Stimulated activated CD4-positive, alpha-beta T cell treated with anti-CD3 and anti-CD28 coated beads, Interleukin-1b, Interleukin-23, amount 100 ng/mL, for 24 hours (primary cell): ENCODE measurements at regions not wholly inside any gene's neighbourhood (a gene's known extent, or its start where the extent isn't known, plus 50 kb on each side); places are given as distances from the start of the nearest gene placed in this dataset.

Experiments
- DNase-seq, 4 experiments: peaks; one replicate each; pipeline ENCODE4 v3.0.0-alpha.2; 2020; ENCODE audit warnings: low read depth in 4 of 4, low spot score in 1 of 4

GRCh38 chr13:44092078-44092970 lies 212.6 kb downstream of the LACC1 start:
- DNase-seq: no peak

DNA sequence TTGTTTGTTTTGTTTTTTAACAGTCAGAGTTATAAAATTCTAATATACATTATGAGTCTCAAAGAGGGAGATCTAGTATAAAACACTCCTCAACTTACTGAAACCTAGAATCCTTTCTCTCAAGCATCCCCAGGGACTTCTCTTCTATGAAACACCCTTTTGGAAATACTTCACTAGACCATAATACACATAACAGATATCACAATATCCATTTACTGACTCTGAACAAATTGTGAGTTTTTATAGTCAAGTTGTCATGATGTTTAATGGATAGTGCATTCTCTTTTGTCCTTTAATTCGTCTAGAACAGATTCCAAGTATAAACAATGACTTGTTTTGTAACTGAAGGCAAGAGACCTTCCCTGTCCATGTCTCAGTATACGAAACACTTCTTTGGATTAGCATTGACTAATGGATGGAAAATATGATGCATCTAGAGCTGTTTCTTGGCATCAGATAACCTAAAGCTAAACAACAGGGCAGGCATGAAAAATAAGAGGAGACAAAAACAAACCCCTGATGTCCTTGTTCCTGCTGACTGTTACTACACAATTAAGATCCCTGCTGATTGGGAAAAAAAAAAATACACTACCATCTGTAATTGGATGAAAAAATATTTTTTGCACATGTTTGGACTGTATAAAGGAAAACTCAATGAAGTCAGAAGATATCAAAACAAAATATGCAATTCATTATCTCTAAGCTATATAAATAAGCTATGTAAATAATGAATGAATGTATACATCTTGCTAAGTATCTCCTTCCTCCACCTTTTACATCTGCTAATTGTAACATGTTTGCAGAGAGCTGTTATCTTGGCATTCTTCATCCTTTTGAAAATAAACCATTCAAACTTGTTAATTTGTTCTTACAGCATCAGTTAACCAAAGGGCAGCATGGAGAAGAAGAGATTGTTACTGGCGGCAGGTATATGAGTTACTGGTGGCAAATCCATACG lies 214.2 kb downstream of the LACC1 start:
- no peak for DNase-seq

GRCh38 chr13:44096901-44097300 lies 217.2 kb downstream of the LACC1 start:
- DNase-seq: no peak

DNA sequence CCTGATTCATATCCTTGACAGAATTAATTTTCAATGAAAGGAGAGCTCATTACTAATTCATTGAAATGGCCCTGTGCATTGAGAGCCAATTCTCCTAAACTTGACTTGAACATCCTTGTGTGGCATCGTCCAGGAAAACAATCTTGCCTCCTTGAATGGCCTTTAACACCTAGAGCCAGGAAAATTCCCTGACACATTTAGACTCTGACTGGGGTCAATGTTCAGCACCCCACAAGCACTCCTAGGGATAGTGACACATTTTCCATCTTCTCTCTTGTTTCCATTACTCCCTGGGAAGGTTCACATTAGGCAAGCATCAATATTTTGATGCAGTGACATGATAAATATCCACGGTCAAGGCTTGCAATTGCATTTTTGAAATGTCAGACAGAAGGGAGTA lies 218.9 kb downstream of the LACC1 start:
- DNase-seq: no peak

- DNase-seq: no peak
These were observed 221.8 kb downstream of the LACC1 start for GRCh38 chr13:44101347-44102083.

DNA sequence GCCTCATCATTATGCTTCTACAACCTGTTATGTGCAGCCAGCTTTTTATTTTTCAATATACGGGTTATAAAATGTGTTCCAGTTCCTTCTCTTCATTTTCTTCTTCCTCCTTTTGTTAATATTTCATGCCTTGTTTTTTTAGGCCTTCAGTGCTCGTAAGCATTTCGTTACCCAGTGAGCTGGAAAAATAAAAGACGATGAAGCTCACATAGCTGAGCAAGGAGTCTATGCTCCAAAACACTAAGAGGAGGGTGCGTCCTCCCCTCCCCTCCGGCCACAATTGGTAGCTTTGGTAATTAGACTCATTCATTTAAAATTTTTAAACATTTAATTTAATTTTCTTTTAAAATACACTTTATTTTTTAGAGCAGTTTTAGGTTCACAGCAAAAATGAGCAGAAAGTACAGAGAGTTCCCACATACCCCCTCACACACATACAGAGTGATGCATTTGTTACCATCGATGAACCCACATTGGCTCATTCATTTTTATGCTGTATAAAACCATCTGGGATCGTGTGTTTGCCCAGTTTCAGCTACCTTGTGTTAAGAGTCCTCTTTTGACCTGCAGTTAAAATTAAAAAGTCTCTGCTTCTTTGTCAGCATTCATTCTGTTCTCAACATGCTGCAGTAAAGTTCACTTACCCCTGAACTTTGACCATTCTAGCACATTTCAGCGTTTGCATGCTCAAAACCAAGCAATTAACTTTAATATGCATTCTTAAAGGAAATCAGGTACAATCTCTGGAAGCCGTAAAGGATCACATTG lies 223.9 kb downstream of the LACC1 start:
- no peak for DNase-seq

DNA sequence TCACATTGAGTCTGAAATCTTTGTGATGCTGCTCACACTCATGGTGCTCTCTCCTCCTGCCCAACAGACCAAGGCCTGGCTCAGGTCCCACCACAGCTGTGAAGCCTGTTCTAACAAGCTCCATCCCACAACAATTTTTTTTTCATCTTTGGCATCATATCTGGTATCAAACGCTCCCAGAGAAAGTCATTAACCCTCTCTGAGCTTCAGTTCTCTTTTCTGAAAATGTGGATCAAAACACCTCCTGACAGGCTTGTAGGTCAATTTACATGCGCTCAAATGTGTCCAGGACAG lies 224.4 kb downstream of the LACC1 start:
- no peak for DNase-seq

GRCh38 chr13:44104969-44105368 lies 225.3 kb downstream of the LACC1 start:
- no peak for DNase-seq

DNA sequence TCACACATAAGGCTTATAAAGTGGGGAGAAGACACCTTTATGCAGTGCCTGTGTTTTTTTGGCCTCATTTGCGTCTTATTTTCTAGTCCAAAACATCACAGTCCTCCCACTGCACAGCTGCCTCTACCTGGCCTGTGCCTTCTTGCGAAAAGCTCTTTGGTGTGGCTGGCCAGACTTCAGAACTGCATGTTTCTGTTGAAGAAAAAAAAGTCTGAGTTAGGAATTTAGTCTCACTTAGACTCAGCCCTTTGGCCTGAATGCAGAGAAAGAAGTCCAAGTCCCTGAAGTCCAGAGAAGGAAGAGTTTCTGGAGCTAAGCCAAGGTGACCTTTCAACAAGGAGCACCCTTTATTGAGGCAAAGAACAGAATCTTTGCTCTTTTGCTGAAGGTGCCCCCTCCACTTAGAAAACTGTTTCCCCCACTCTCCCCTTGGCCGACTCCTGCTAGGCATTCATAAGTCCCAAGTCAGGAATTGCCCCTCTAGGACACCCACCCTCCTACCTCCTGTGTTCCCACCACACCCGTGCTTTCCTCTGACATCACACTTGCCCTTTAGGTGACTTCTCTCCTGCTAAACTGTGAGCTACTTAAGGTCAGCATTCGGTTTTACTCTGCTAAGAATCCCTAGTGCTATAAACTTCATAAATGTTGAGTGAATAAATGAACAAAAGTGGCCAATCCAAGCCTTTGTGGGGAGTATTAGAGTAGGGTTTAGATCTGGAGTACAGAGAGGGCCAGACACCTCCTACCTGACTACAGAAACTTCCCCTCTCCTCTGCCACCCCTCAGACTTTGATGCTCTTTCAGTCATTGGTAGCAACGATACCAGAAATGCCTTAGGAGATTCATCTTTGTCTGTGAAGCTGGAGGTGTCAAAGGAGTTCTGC lies 226.8 kb downstream of the LACC1 start:
- DNase-seq: no peak

GRCh38 chr13:44107357-44108121 lies 227.8 kb downstream of the LACC1 start:
- no peak for DNase-seq

DNA sequence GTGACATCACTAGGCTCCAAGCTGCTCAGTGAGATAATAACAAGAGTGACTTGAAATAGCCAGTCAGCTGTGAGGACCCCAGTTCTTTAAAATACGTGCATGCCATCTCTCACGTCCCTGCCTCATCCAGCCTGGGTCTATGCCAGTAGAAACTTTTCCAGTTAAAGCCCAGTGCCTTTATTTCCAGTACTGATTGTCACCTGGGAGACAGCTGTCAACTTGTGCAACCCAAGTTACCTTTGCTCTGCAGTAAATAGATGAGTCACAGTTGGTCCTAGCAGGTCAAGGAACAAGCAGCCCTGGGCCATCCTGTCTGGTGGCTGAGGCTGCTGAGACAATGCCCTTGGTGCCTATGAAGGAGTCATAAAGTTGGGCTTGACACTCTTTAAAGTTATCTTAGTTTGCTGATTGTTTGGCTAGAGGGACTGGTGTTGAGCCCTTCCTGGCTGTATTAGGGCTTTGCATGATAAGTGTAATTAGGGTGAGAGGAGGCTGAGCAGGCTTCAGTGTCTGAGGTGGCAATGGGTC lies 228.7 kb downstream of the LACC1 start:
- DNase-seq: no peak

DNA sequence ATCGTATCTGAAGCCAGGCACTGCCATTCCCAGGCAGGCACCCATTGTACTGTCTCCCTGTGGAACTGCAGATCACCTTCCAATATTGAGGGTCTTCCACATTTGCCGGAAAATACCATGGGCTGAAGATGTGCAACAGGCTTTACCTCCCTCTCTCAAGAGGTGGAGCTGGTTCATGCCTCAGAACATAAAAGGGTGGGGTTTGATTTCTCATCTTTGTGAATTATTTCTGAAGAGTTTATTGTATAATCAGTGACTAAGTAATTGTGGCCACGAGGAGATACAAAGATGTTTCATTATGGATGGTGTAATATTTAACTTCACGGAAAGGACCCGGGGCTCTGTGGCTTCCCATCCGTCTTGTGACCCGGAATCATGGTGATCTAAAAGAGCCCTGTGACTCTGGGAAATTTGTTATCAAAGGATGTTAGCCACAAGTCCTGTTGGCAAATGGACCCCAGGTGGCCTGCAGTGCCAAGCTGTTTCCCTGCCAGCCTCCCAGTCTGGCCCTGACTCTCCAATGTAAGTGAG lies 230.5 kb downstream of the LACC1 start:
- DNase-seq: no peak

DNA sequence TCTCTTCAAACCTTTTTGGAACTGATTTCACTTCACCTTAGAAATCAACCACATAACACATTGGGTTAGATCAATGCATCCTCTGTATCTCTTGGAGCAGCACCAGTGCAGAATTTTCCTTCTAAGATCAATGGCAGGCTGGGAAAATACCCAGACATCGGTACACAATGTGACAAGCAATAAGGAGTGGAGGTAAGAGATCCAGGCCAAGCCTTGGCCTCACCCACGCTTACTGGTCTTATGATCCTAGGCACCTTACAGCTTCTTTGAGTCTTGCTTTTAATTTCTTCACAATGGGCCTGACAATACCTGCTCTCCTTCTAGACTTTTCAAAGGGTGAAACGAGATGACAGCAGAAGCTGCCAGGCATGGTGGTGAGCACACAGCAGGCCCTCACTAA lies 232.0 kb downstream of the LACC1 start:
- no peak for DNase-seq

- DNase-seq: no peak
These were observed 233.1 kb downstream of the LACC1 start for GRCh38 chr13:44112700-44113329.

- DNase-seq: no peak
These were observed 237.0 kb downstream of the LACC1 start for GRCh38 chr13:44116562-44117332.

DNA sequence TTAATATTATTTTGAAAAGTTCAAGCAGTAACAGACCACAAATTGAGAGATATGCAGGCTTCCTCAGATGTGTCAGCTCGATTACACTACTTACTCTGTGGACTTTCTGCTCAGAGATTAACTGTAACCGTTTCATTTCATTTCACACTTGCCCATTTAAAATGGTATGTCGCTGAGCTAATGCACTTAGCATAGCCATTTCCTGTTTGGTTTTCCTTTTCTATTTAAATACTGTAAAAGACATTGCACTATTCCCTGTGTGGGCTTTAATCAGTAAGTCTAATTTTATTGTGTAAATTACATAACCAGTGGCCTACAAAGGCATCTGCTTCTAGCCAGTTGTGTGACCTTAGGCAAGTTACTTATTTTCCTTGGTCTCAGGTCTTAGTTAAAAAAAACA lies 237.6 kb downstream of the LACC1 start:
- no peak for DNase-seq

DNA sequence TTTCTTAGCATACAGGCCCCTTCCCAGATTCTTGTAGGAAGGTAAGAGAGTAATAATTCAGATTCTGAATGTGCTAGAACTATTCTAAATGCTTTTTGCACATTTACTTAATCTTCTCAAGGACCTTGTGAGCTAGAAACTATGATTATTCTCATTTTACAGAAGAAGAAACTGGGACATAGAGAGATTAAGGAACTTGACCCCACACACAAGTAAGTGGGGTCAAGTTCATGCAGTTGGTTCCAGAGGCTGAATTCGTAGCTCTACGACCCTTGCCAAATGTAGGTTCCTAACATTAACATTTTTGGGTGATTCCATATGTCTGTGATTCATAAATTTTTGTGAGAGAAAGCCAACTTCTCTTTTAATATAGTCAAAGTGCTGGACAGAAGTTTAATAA lies 238.1 kb downstream of the LACC1 start:
- DNase-seq: no peak
